GM18517 (cell line): ENCODE measurements at regions not wholly inside any gene's neighbourhood (a gene's known extent, or its start where the extent isn't known, plus 50 kb on each side); places are given as distances from the start of the nearest gene placed in this dataset.

Experiments
- ATAC-seq: cut with Tn5 transposase; IDR thresholded peaks from one replicate; pipeline ENCODE4 v1.9.1; 2021; ENCODE audit warnings: mild to moderate bottlenecking, moderate library complexity; ENCODE audit not compliant: unreplicated experiment

- no peak for ATAC-seq
Measured at GRCh38 chr2:219886615-219887014, 259.2 kb downstream of the SLC4A3 start.

GRCh38 chr2:219887870-219888269, 260.4 kb downstream of the SLC4A3 start:
- no peak for ATAC-seq

- no peak for ATAC-seq
Measured at GRCh38 chr2:219893541-219893940, 266.1 kb downstream of the SLC4A3 start.

GRCh38 chr2:219897456-219897855, 270.0 kb downstream of the SLC4A3 start:
- ATAC-seq, result no peak

GRCh38 chr2:219901155-219901554, 273.7 kb downstream of the SLC4A3 start:
- ATAC-seq, result no peak

- ATAC-seq, result no peak
Measured at GRCh38 chr2:219902891-219903552, 275.6 kb downstream of the SLC4A3 start.

GRCh38 chr2:219905640-219906039, 278.2 kb downstream of the SLC4A3 start:
- ATAC-seq, result no peak

- ATAC-seq, result no peak
Measured at GRCh38 chr2:219906114-219907010, 278.9 kb downstream of the SLC4A3 start.

GRCh38 chr2:219907011-219907365, 279.6 kb downstream of the SLC4A3 start:
- no peak for ATAC-seq

GRCh38 chr2:219908538-219908937, 281.1 kb downstream of the SLC4A3 start:
- ATAC-seq, result no peak

- no peak for ATAC-seq
Measured at GRCh38 chr2:219911541-219911940, 284.1 kb downstream of the SLC4A3 start.

- no peak for ATAC-seq
Measured at GRCh38 chr2:219912491-219912921, 285.1 kb downstream of the SLC4A3 start.

- no peak for ATAC-seq
Measured at GRCh38 chr2:219914577-219914976, 287.1 kb downstream of the SLC4A3 start.

- ATAC-seq, result no peak
Measured at GRCh38 chr2:219916281-219916680, 288.9 kb downstream of the SLC4A3 start.

GRCh38 chr2:219916726-219917440, 289.5 kb downstream of the SLC4A3 start:
- ATAC-seq, result no peak

- no peak for ATAC-seq
Measured at GRCh38 chr2:219918254-219918653, 290.8 kb downstream of the SLC4A3 start.

GRCh38 chr2:219918944-219919343, 291.5 kb downstream of the SLC4A3 start:
- no peak for ATAC-seq

- no peak for ATAC-seq
Measured at GRCh38 chr2:219919506-219919905, 292.1 kb downstream of the SLC4A3 start.

- ATAC-seq, result no peak
Measured at GRCh38 chr2:219929835-219930234, 302.4 kb downstream of the SLC4A3 start.

GRCh38 chr2:219939647-219940046, 312.2 kb downstream of the SLC4A3 start:
- ATAC-seq, result no peak

GRCh38 chr2:219944866-219945265, 317.4 kb downstream of the SLC4A3 start:
- no peak for ATAC-seq

GRCh38 chr2:219946021-219946420, 318.6 kb downstream of the SLC4A3 start:
- ATAC-seq, result no peak
